Heart right ventricle (tissue), 16 donors: ENCODE measurements at regions not wholly inside any gene's neighbourhood (a gene's known extent, or its start where the extent isn't known, plus 50 kb on each side); places are given as distances from the start of the nearest gene placed in this dataset.

Source experiments
- ATAC-seq, 8 donors: fragments of 200-7000 bp; cut with Tn5 transposase; one replicate each; pipeline ENCODE4 v1.9.1; 2020; ENCODE audit warnings: mild to moderate bottlenecking in 8 of 8, moderate library complexity in 8 of 8, moderate number of reproducible peaks in 1 of 8
- DNase-seq, 2 donors: peaks; one replicate each; pipeline ENCODE4 v3.0.0-alpha.2; 2020
- H3K27ac ChIP-seq, 10 donors: fragments of 200-600 bp; sonication (generic) in 2 of 10; one replicate each; pipeline versions ENCODE4 v1.5.0 to v1.8.0; 2020 to 2022; ENCODE audit warnings: mild to moderate bottlenecking in 3 of 10
- H3K27me3 ChIP-seq, 7 donors: fragments of 200-600 bp; one replicate each; pipeline ENCODE4 v1.8.0; 2021 to 2022; ENCODE audit warnings: mild to moderate bottlenecking in 2 of 7
- H3K36me3 ChIP-seq, 9 donors: fragments of 200-600 bp; sonication (generic) in 1 of 9; one replicate each; pipeline versions ENCODE4 v1.5.0 to v1.8.0; 2020 to 2022; ENCODE audit warnings: mild to moderate bottlenecking in 2 of 9
- H3K4me1 ChIP-seq, 9 donors: fragments of 200-600 bp; sonication (generic) in 1 of 9; one replicate each; pipeline versions ENCODE4 v1.5.0 to v1.8.0; 2020 to 2022; ENCODE audit warnings: mild to moderate bottlenecking in 4 of 9
- H3K4me3 ChIP-seq, 10 donors: fragments of 200-600 bp; sonication (generic) in 2 of 10; one replicate each; pipeline versions ENCODE4 v1.5.0 to v1.8.0; 2020 to 2022; ENCODE audit warnings: mild to moderate bottlenecking in 7 of 10, moderate library complexity in 2 of 10
- H3K9me3 ChIP-seq, 11 donors: fragments of 200-600 bp in 10 of 11; sonication (generic) in 2 of 11; one replicate each; pipeline versions ENCODE4 v1.5.0 to v1.8.0; 2013 to 2022; ENCODE audit warnings: mild to moderate bottlenecking in 2 of 11, control low read depth in 1 of 11, moderate library complexity in 1 of 11
- CTCF ChIP-seq, 9 donors: fragments of 200-600 bp; sonication (generic) in 2 of 9; IDR thresholded peaks; one replicate each; pipeline versions ENCODE4 v1.5.0 to v1.8.0; 2021 to 2022; ENCODE audit warnings: antibody characterized with exemption in 9 of 9, mild to moderate bottlenecking in 5 of 9, moderate library complexity in 1 of 9
- WGBS, 2 donors: extraction: QIAGEN DNeasy Blood & Tissue Kit; methylation state at CpG; one replicate each; pipeline ENCODE4 v1.1.7; 2013; ENCODE audit warnings: inconsistent platforms in 1 of 2; 5-methylcytosine and 5-hydroxymethylcytosine counted together
- intact Hi-C, 10 donors: fragments of 100-400 bp; cut with DNase I; formaldehyde crosslinking; loops; one replicate each; pipeline versions ENCODE4 v1.11.1 to v1.14.2; 2022
- donor health status: Arrhythmogenic right ventricular cardiomyopathy.
- donor health status: ischemic (EF 13 %, LVEDD 7.1; RV severe dilation, severe dysfunction).
- donor health status: healthy with polysubstance abuse.
- donor health status: DM: no; HTN: yes; CAD: no.
- donor health status: DM: no; HTN: no; CAD: no.
- donor health status: ischemic (EF 25% LVEDD 6.9; RV normal size, moderate dysfunction).
- donor health status: ischemic (EF 25% LVEDD 5.7; RV mildly dilated, moderate dysfunction).
- donor health status: healthy.
- donor health status: DM: yes; HTN: yes; CAD: no.
- donor health status: Ischemic cardiomyopathy.
- donor health status: ischemic (EF 35%, LVEDD 5.7; RV mildly dilated, moderate dysfunction).
- donor health status: nonischemic (EF 11% LVEDD 7.7; RV severe dilation, severe dysfunction).
- donor health status: DM: yes; HTN: yes; CAD: no.
- donor health status: PGD.
- donor health status: ischemic (EF 29% LVEDD 5.4; RV normal size, mild dysfunction).
- donor health status: nonischemic (EF 23%, LVEDD 6.1; RV moderate dilation, normal function).

DNA sequence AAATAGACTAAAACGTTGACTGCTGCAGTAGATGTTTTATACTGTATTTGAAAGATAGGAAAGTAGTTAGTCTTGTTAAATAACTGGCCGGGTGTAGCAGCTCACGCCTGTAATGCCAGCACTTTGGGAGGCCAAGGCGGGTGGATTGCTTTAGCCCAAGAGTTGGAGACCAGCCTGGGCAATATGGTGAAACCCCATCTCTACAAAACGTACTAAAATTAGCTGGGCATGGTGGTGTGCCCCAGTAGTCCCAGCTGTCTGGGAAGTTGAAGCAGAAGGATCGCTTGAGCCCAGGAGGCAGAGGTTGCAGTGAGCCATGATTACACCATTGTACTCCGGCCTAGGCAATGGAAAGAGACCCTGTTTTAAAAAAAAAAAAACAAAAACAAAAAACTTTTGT is 60.5 kb upstream of the ULK4 start:
- H3K27me3 ChIP-seq: no peaks in the 10 kb centered on the region
- H3K4me3 ChIP-seq: no peak overlapping the region
- TF ChIP-seq CTCF (IDR thresholded peaks at IDR 0.05): no peak
- no peaks in the 10 kb centered on the region for H3K36me3 ChIP-seq
- 42 to 58% methylated on average over 7 of the region's 7 CpGs for WGBS, 2 donors
- intact Hi-C loops: loop anchor here in 1 of 10 donors (5.0 kb wide), 1 partner anchor 40 kb away; no protein-coding TSS in a partner anchor
- peak overlapping the region in 7 of 10 donors; percentile 17 to 97 (median 25) for H3K27ac ChIP-seq
- ATAC-seq (no peak), DNase-seq (no peak)
- H3K4me1 ChIP-seq: peaks cover 20 to 100% (median 95%) of the 10 kb centered on the region in 9 donors
- H3K9me3 ChIP-seq: no peaks in the 10 kb centered on the region

DNA sequence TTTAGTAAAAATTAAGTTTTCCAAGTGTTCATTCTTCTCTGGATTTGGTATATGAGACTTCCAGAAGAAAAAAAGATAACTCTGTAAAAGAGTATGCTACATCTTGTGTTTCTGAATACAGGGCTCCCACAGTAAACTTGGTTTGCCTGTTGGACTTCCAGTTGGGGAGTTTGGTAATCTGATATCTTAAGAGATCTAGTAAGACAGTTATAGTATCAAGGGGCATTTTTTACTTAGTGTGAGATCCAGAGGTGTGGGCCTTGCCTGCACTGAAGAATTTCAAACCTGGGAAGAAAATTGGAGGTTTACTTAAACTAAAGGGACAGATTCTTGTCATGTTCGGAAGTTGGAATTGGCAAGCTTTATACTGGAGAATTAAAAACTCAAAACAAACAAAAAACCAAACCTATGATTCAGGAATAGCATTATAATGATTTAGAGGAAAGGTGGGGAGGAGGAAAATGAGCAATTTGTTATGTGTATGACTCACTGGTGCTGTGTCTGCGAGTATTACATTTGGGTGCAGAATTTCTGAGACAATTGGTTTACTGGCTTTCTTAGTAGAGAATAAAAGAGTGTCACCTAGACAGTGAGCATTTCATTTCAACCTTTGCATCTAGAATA is 58.9 kb upstream of the ULK4 start:
- Histone ChIP-seq H3K36me3 (no peaks in the 10 kb centered on the region), H3K27me3 (no peaks in the 10 kb centered on the region), H3K27ac (peak overlapping the region in 8 of 10 donors; percentile 29 to 97 (median 58)), H3K4me1 (peaks cover 11 to 100% (median 90%) of the 10 kb centered on the region in 9 donors), H3K4me3 (no peak overlapping the region), H3K9me3 (no peaks in the 10 kb centered on the region)
- DNase-seq (no peak), ATAC-seq (peak in 1 of 8 donors; percentile 15)
- WGBS, 2 donors: 17 to 23% methylated on average over 2 of the region's 2 CpGs
- intact Hi-C loops: loop anchor here in 1 of 10 donors (5.0 kb wide), 1 partner anchor 42 kb away; no protein-coding TSS in a partner anchor
- TF ChIP-seq CTCF (IDR thresholded peaks at IDR 0.05): no peak

DNA sequence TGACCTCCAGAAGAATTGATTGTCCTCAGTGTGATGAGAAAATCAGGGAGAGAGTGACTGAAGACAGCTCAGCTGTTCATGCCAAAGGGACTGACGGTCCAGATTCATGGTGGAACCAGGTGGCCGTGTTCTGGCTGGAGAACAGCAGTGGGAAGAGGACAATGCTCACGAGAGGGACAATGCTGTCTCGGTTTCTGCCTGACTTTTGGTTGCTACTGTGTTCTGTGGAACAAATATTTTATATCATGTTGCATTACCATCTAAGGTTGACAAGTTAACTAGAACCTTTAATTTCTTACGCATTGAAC is 58.0 kb upstream of the ULK4 start:
- Histone ChIP-seq H3K36me3 (no peaks in the 10 kb centered on the region), H3K27me3 (no peaks in the 10 kb centered on the region), H3K4me1 (peaks cover 6 to 100% (median 93%) of the 10 kb centered on the region in 9 donors), H3K27ac (peak overlapping the region in 7 of 10 donors; percentile 30 to 97 (median 60)), H3K4me3 (no peak overlapping the region), H3K9me3 (no peaks in the 10 kb centered on the region)
- DNase-seq (no peak), ATAC-seq (no peak)
- intact Hi-C loops: loop anchor here in 6 of 10 donors (5.0 to 10.0 kb wide), 7 partner anchors 32 to 815 kb away; no protein-coding TSS in a partner anchor
- no peak for TF ChIP-seq CTCF (IDR thresholded peaks at IDR 0.05)
- 38 to 41% methylated on average over 5 of the region's 5 CpGs for WGBS, 2 donors

DNA sequence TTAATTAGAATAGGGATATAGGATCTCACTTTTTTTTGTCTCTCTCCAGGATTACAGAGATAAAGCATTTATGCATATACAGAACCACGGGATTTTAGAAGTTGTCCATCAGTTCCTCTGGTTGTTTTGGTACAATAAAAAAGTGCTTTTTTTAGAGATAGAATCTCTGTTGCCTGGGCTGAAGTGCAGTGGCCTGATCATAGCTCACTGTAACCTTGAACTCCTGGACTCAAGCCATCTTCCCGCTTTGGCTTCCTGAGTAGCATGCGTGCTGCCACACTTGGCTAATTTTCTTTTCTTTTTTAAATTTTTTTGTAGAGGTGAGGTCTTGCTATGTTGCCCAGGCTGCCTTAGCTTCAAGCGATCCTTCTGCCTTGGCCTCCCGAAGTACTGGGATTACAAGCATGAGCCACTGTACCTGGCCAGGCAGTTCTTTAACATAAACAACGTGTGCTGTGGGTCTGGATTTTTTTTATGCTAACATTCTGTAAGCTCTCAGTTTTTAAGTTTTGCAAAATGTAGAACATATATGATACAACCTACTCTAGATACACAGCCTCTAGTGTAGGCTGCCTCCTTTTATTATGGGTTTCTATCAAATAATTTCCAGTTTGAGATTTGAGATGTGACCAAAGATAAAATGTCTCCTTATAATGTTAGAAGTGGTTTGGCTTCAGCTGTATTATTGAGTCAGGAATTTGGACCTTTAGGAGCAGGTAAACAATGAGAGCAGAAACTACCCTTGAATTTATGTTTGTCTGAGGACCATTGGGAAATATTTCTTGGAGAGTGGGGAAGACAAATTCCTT is 57.4 kb upstream of the ULK4 start:
- H3K4me3 ChIP-seq: no peak overlapping the region
- no peaks in the 10 kb centered on the region for H3K36me3 ChIP-seq
- DNase-seq (peak in 1 of 2 donors; percentile 64), ATAC-seq (peak in 3 of 8 donors; percentile 31 to 38 (median 33))
- 38 to 39% methylated on average over 6 of the region's 6 CpGs for WGBS, 2 donors
- peaks cover 6 to 96% (median 89%) of the 10 kb centered on the region in 9 donors for H3K4me1 ChIP-seq
- no peaks in the 10 kb centered on the region for H3K27me3 ChIP-seq
- peak overlapping the region in 8 of 10 donors; percentile 30 to 97 (median 58) for H3K27ac ChIP-seq
- intact Hi-C loops: loop anchor here in 6 of 10 donors (5.0 to 10.0 kb wide), 7 partner anchors 33 to 815 kb away; no protein-coding TSS in a partner anchor
- TF ChIP-seq CTCF (IDR thresholded peaks at IDR 0.05): no peak
- no peaks in the 10 kb centered on the region for H3K9me3 ChIP-seq
